ENCODE measurements at regions not wholly inside any gene's neighbourhood (a gene's known extent, or its start where the extent isn't known, plus 50 kb on each side); places are given as distances from the start of the nearest gene placed in this dataset.

GRCh38 chr1:2951856-2952255, 69.4 kb upstream of the ACTRT2 start:
- no peak for FAIRE-seq
- DNase-seq (ENCODE audit: low read depth in 1 of 2, low spot score in 1 of 2) = no peak
- H3K27ac ChIP-seq = no peak overlapping the region
- WGBS (ENCODE audit: missing lambda C conversion rate) = 48% methylated on average over 13 of the region's 14 CpGs
- no peak for TF ChIP-seq JUN (IDR thresholded peaks at IDR 0.05)
- TF ChIP-seq BCL3 (IDR thresholded peaks at IDR 0.05) = no peak
- no peak for TF ChIP-seq ZNF302 (CRISPR knock-in tag; IDR thresholded peaks at IDR 0.05)
- TF ChIP-seq FOSB (CRISPR knock-in tag; IDR thresholded peaks at IDR 0.05) = no peak
- TF ChIP-seq SREBF2 (IDR thresholded peaks at IDR 0.05) = no peak
- TF ChIP-seq POLR2A (IDR thresholded peaks at IDR 0.05; ENCODE audit: low read length) = no peak
- TF ChIP-seq ELK1 (IDR thresholded peaks at IDR 0.05; ENCODE audit: low read depth, low read length) = no peak
- TF ChIP-seq HMGXB4 (CRISPR knock-in tag; IDR thresholded peaks at IDR 0.05; ENCODE audit: borderline replicate concordance) = no peak
- no peak for TF ChIP-seq RNF2 (IDR thresholded peaks at IDR 0.05; ENCODE audit: borderline replicate concordance, low read depth)
- ChIA-PET CTCF (interaction anchor here (1.6 kb wide), 1 partner anchor 8 kb away, joined by 4 read pairs; no protein-coding TSS in a partner anchor), POLR2A (no interaction called here)
- H3K4me2 ChIP-seq = no peak overlapping the region
- H3K9me3 ChIP-seq = no peaks in the 10 kb centered on the region; the same call in 2 of the 3 replicates
- no peak for ATAC-seq
- H3K4me3 ChIP-seq = no peak overlapping the region
- H3K4me1 ChIP-seq = no peaks in the 10 kb centered on the region

DNA sequence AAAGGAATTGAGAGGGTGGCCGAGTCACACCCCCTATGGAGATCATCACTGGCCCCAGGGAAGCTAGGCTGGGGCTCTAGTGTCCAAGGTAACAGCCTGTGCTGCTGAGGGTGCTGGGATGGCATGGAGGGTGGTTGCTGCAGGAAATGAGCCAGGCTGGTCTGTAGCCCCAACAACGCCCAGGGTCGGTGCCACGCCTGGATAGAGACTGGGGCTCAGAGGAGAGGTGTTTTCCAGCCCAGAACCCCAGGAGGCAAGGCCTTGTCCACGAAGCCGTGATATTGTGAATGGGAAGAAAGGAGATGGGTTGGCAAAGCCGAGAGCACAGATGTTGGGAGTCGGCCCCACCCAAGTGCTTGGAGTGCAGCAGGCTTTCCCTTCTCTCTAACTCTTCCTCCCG, 68.9 kb upstream of the ACTRT2 start:
- no peak overlapping the region for H3K4me2 ChIP-seq
- POLR2A ChIA-PET = no interaction called here
- WGBS (ENCODE audit: missing lambda C conversion rate) = 0% methylated on average over 5 of the region's 9 CpGs

More for the DNA sequence above, 68.9 kb upstream of the ACTRT2 start:
- TF ChIP-seq KDM1A (IDR thresholded peaks at IDR 0.05; ENCODE audit: low read depth) = no peak
- no peak for TF ChIP-seq BHLHE40 (IDR thresholded peaks at IDR 0.05; ENCODE audit: low read depth, low read length)
- no peak for TF ChIP-seq JUNB (IDR thresholded peaks at IDR 0.05)
- no peak for TF ChIP-seq ZNF302 (CRISPR knock-in tag; IDR thresholded peaks at IDR 0.05)
- no peak for TF ChIP-seq HMGXB4 (CRISPR knock-in tag; IDR thresholded peaks at IDR 0.05; ENCODE audit: borderline replicate concordance)
- TF ChIP-seq JUN (IDR thresholded peaks at IDR 0.05) = no peak
- no peak for TF ChIP-seq BCL3 (IDR thresholded peaks at IDR 0.05)
- no peak for TF ChIP-seq SREBF2 (IDR thresholded peaks at IDR 0.05)
- TF ChIP-seq RNF2 (IDR thresholded peaks at IDR 0.05; ENCODE audit: borderline replicate concordance, low read depth) = no peak
- no peak for TF ChIP-seq ATOH8 (CRISPR knock-in tag; IDR thresholded peaks at IDR 0.05; ENCODE audit: low read depth)
- TF ChIP-seq ESRRA (IDR thresholded peaks at IDR 0.05; ENCODE audit: borderline replicate concordance, low read length) = no peak
- TF ChIP-seq ELK1 (IDR thresholded peaks at IDR 0.05; ENCODE audit: low read depth, low read length) = no peak
- TF ChIP-seq, protein P1, sequence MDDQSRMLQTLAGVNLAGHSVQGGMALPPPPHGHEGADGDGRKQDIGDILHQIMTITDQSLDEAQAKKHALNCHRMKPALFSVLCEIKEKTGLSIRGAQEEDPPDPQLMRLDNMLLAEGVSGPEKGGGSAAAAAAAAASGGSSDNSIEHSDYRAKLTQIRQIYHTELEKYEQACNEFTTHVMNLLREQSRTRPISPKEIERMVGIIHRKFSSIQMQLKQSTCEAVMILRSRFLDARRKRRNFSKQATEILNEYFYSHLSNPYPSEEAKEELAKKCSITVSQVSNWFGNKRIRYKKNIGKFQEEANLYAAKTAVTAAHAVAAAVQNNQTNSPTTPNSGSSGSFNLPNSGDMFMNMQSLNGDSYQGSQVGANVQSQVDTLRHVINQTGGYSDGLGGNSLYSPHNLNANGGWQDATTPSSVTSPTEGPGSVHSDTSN (IDR thresholded peaks at IDR 0.05) = no peak
- TF ChIP-seq MAFK (IDR thresholded peaks at IDR 0.05; ENCODE audit: partially characterized antibody) = no peak
- TF ChIP-seq RAD21 (conservative IDR thresholded peaks at IDR 0.05 in 1 of 2, IDR thresholded peaks at IDR 0.05 in 1 of 2) = no peak
- TF ChIP-seq HOXB13 (CRISPR knock-in tag; IDR thresholded peaks at IDR 0.05; ENCODE audit: low read depth) = no peak
- TF ChIP-seq E2F6 (IDR thresholded peaks at IDR 0.05; ENCODE audit: borderline replicate concordance, low read depth) = no peak
- no peak for TF ChIP-seq EP300 (IDR thresholded peaks at IDR 0.05)
- H3K27ac ChIP-seq = no peak overlapping the region
- CTCF ChIA-PET = no interaction called here
- no peak overlapping the region for H3K4me3 ChIP-seq
- H3K9me3 ChIP-seq = no peaks in the 10 kb centered on the region; the same call in 1 of the 3 replicates
- ATAC-seq = no peak
- H3K4me1 ChIP-seq = no peaks in the 10 kb centered on the region
- no peak for FAIRE-seq
- DNase-seq (ENCODE audit: low read depth in 1 of 2, low spot score in 1 of 2) = no peak

All from A549 (cell line).